C4-2B (cell line): ENCODE measurements at regions not wholly inside any gene's neighbourhood (a gene's known extent, or its start where the extent isn't known, plus 50 kb on each side); places are given as distances from the start of the nearest gene placed in this dataset.

Experiments used
- H3K27ac ChIP-seq: fragments of 450-650 bp; 2 replicates; pipeline ENCODE4 v1.5.1; 2017
- ZFX ChIP-seq: fragments of 450-650 bp; IDR thresholded peaks from 2 replicates; pipeline ENCODE4 v1.6.1; 2017
- TF ChIP-seq, protein P1 (sequence below): fragments of 450-650 bp; conservative IDR thresholded peaks from 2 replicates; pipeline ENCODE4 v1.5.1; 2017; ENCODE audit warnings: mild to moderate bottlenecking

DNA sequence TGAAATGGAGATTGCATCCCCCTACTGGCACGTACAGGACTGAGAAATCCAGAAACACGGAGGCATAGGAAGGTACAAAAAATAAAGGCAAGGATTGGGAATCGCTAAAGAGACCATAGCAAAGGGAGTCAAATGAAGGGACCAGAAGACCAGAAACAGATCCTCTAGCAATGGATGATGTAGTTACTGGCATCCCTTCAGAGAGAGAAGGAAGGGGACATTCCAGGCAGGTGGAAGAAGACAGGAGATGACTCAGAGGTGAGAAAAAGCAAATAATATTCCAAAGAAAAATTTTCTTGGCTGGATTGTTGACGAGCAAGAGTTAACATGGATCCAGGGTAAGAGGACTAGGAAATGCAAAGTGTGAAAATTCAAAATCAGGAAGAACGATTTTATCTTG, 78.4 kb upstream of the FZD7 start:
- no peak for TF ChIP-seq ZFX
- TF ChIP-seq, protein P1, sequence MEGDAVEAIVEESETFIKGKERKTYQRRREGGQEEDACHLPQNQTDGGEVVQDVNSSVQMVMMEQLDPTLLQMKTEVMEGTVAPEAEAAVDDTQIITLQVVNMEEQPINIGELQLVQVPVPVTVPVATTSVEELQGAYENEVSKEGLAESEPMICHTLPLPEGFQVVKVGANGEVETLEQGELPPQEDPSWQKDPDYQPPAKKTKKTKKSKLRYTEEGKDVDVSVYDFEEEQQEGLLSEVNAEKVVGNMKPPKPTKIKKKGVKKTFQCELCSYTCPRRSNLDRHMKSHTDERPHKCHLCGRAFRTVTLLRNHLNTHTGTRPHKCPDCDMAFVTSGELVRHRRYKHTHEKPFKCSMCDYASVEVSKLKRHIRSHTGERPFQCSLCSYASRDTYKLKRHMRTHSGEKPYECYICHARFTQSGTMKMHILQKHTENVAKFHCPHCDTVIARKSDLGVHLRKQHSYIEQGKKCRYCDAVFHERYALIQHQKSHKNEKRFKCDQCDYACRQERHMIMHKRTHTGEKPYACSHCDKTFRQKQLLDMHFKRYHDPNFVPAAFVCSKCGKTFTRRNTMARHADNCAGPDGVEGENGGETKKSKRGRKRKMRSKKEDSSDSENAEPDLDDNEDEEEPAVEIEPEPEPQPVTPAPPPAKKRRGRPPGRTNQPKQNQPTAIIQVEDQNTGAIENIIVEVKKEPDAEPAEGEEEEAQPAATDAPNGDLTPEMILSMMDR = no peak
- H3K27ac ChIP-seq = no peak overlapping the region

DNA sequence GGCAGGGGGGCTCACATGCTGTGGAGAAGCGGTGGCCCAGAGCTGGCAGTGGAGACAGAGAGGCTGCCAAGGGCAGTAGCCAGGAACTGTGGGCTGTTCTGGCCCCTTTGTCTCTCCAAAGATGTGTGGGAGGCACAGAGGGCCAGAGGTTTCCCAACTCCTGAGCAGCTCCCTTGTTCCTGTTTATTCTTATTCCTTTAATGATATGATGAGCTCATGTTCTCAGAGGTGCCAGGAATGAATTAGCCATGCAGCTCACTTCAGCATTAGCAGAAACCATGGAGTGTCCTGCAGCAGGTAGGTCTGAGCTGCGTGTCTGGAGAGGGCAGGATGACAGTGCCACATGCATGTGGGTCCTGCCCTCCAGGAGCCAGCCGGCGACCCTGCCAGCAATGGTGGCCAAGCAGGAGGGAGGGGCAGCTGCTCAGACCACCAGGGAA, 77.9 kb upstream of the FZD7 start:
- TF ChIP-seq, protein P1 = no peak
- no peak for TF ChIP-seq ZFX

DNA sequence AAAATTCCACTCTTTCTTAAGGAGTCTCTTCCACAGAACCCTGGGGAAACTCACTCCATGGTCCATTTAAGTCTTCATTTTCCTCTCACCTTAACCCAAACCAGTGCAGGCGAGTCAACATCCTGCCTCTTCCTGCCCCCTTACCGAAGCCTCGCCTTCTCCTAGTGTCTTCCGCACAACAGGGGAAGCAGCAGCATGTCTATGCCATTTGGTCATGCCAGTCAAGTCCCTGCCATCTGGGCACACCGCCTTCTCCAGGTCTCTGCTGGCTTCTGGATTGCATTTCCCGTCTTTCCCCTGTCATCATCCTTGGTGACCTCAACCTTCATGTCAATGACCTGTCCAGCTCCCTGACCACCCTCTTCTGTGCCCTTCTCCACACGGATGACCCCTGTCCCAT, 77.3 kb upstream of the FZD7 start:
- TF ChIP-seq, protein P1 = no peak
- no peak for TF ChIP-seq ZFX

More for the DNA sequence above, 77.9 kb upstream of the FZD7 start:
- H3K27ac ChIP-seq = no peak overlapping the region

DNA sequence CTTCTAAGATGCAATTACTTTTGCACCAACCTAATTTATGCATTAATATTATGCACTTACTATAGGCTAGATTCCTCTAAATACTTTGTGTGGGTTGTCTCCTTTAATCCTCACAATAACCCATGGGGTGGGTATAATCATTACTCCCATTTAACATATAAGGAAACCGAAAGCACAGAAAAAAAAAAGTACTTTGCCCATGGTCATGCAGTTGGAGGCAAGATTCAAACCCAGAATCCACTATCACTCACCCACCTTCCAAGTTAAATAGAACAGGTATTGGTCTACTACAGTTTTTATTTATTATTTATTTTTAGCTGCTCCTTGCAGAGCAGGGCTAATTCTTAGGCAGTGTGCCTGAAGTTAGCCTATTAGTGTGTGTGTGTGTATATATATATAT, 76.6 kb upstream of the FZD7 start:
- no peak overlapping the region for H3K27ac ChIP-seq
- no peak for TF ChIP-seq ZFX
- TF ChIP-seq, protein P1 = no peak

More for the DNA sequence above, 77.3 kb upstream of the FZD7 start:
- no peak overlapping the region for H3K27ac ChIP-seq

DNA sequence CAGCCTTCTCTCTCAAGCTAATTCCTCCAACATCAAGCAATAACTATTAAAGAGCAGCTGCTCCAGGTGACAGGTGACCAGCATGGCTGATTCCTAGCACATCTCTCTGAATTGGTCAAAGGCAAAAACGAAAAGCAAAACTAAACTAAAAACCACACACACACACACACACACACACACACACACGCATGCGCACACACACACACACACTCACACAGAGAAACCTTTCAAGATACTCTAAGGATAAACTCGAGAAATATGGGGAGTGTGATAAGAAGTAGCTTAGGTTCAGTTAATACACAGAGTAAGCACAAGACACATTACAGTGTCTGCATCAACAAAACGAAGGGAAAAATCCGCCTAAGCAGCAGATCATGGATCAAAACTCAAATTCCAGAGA, 74.5 kb upstream of the FZD7 start:
- TF ChIP-seq, protein P1 = no peak
- TF ChIP-seq ZFX = no peak
- H3K27ac ChIP-seq = no peak overlapping the region

DNA sequence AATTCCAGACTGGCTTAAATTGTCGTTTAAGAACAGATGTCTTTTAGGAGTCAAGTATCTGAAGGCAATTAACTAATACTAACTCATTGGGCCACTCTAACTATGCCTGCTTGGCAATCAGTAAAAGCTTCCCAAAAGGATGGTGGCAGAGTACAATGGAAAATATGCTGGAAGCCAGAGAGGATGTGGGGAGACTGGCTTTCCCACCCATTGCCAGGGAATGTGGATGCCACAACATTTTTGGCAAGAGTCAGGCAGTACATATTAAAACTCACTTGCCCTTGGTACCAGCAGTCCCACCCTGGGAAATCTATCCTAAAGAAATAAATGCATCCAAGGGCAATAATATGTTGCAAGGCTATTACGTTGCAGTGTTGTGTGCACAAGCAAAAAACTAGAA, 74.0 kb upstream of the FZD7 start:
- TF ChIP-seq, protein P1 = no peak
- TF ChIP-seq ZFX = no peak
- H3K27ac ChIP-seq = no peak overlapping the region

DNA sequence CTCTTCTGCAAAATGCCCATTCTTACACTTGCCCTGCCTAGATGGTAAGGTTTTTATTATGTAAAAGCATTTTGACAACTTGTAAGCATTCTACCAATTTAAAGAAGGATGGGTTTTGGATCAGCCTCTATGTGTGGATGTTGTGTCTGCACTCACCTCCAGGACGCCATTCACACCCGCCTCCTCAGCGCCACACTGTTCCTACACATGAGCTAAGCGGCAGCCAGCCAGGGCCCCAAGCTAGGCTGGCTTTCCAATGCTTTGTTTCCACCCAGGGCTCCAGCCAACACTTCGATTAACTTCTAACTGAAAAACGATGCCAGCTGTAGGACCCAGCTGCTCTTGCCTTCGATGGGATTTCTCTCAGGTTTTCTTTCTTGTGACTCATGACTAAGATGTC, 73.3 kb upstream of the FZD7 start:
- no peak overlapping the region for H3K27ac ChIP-seq
- TF ChIP-seq, protein P1 = no peak
- no peak for TF ChIP-seq ZFX
